ENCODE measurements at regions not wholly inside any gene's neighbourhood (a gene's known extent, or its start where the extent isn't known, plus 50 kb on each side); places are given as distances from the start of the nearest gene placed in this dataset.

DNA sequence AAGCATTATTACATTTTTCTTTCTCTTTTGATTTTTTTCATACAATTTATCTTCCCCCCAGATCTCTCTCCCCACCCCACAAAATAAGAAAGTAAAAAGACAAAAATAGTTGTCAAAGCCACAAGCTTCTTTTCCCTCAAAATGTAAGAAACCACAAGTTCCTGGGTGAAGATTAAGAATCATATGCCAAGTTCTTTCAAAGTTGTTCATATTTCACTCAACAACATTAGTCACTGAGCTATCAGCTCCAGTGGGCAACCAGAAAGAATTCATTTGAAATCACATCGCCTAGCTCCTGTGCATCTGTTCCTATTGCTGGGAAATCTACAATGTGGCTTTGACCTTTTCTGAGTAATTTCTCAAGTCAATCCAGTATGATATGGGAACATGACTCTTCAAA lies 681.6 kb upstream of the ARPP21 start:
- Histone ChIP-seq H3K4me1 (ENCODE audit: control insufficient read depth in 1 of 2, insufficient read depth in 2 of 2, low read length in 2 of 2) (no peaks in the 10 kb centered on the region), H2BK5ac (ENCODE audit: low read depth, low read length, poor library complexity) (no peak overlapping the region), H2AK5ac (ENCODE audit: low read length) (no peak overlapping the region), H3K9ac (ENCODE audit: low read length) (no peak overlapping the region), H3K36me3 (ENCODE audit: control insufficient read depth in 1 of 2, insufficient read depth in 2 of 2, low read length in 2 of 2) (no peaks in the 10 kb centered on the region), H3K23ac (ENCODE audit: low read length) (no peak overlapping the region), H4K12ac (ENCODE audit: low read depth, low read length) (no peak overlapping the region), H2AFZ (ENCODE audit: insufficient read depth, low read length, poor library complexity) (no peak overlapping the region), H3K9me3 (ENCODE audit: insufficient read depth, low read depth, low read length) (no peaks in the 10 kb centered on the region), H2BK120ac (ENCODE audit: insufficient read depth, low read length, poor library complexity) (no peak overlapping the region), H3K14ac (ENCODE audit: low read length) (no peak overlapping the region), H3K79me2 (ENCODE audit: control insufficient read depth, insufficient read depth, low read length, poor library complexity) (no peaks in the 10 kb centered on the region), H4K91ac (ENCODE audit: low read depth, low read length) (no peak overlapping the region), H3K4ac (ENCODE audit: low read depth, low read length) (no peak overlapping the region), H4K8ac (ENCODE audit: low read depth, low read length) (no peak overlapping the region), H3K27me3 (ENCODE audit: insufficient read depth, low read length) (no peaks in the 10 kb centered on the region), H3K4me3 (ENCODE audit: low read depth, low read length) (no peak overlapping the region), H3K4me2 (ENCODE audit: low read length) (no peak overlapping the region), H3K27ac (ENCODE audit: low read depth, low read length) (no peak overlapping the region), H2BK12ac (ENCODE audit: low read length) (no peak overlapping the region), H3K18ac (ENCODE audit: low read length) (no peak overlapping the region), H3K79me1 (ENCODE audit: low read length) (no peaks in the 10 kb centered on the region)
- no CpG with 5 or more reads among the region's 1 CpG for WGBS (ENCODE audit: extremely low coverage, insufficient coverage, insufficient read length)
- no peak for DNase-seq

DNA sequence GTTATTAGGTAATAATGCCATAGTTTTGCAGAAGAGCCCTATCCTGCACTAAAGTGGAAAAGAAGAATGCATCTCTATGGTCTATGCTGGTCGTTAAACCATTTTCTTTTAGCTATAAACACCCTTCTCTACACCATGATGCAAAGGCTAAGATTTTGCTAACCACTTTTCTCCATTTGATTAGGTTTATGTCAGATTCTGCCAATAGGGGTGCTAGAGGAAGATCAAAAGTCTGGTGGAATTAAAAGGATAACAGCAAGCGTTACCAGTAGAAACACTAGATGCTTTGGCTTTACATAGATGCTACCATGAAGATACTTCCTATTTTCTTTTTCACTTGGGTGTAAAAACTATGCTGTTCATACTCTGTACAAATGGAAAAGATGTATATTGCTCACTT lies 669.8 kb upstream of the ARPP21 start:
- Histone ChIP-seq H4K12ac (ENCODE audit: low read depth, low read length) (no peak overlapping the region), H3K79me1 (ENCODE audit: low read length) (no peaks in the 10 kb centered on the region), H3K36me3 (ENCODE audit: control insufficient read depth in 1 of 2, insufficient read depth in 2 of 2, low read length in 2 of 2) (no peaks in the 10 kb centered on the region), H2BK12ac (ENCODE audit: low read length) (no peak overlapping the region), H3K9ac (ENCODE audit: low read length) (no peak overlapping the region), H4K91ac (ENCODE audit: low read depth, low read length) (no peak overlapping the region), H4K8ac (ENCODE audit: low read depth, low read length) (no peak overlapping the region), H3K9me3 (ENCODE audit: insufficient read depth, low read depth, low read length) (no peaks in the 10 kb centered on the region), H3K27ac (ENCODE audit: low read depth, low read length) (no peak overlapping the region), H3K79me2 (ENCODE audit: control insufficient read depth, insufficient read depth, low read length, poor library complexity) (no peaks in the 10 kb centered on the region), H2AK5ac (ENCODE audit: low read length) (no peak overlapping the region), H3K4me1 (ENCODE audit: control insufficient read depth in 1 of 2, insufficient read depth in 2 of 2, low read length in 2 of 2) (no peaks in the 10 kb centered on the region), H3K18ac (ENCODE audit: low read length) (no peak overlapping the region), H3K4ac (ENCODE audit: low read depth, low read length) (no peak overlapping the region), H3K4me3 (ENCODE audit: low read depth, low read length) (no peak overlapping the region), H3K14ac (ENCODE audit: low read length) (no peak overlapping the region), H2BK120ac (ENCODE audit: insufficient read depth, low read length, poor library complexity) (no peak overlapping the region), H2AFZ (ENCODE audit: insufficient read depth, low read length, poor library complexity) (no peak overlapping the region), H3K23ac (ENCODE audit: low read length) (no peak overlapping the region), H3K27me3 (ENCODE audit: insufficient read depth, low read length) (no peaks in the 10 kb centered on the region), H3K4me2 (ENCODE audit: low read length) (no peak overlapping the region), H2BK5ac (ENCODE audit: low read depth, low read length, poor library complexity) (no peak overlapping the region)
- DNase-seq: no peak
- no CpG with 5 or more reads among the region's 2 CpGs for WGBS (ENCODE audit: extremely low coverage, insufficient coverage, insufficient read length)

DNA sequence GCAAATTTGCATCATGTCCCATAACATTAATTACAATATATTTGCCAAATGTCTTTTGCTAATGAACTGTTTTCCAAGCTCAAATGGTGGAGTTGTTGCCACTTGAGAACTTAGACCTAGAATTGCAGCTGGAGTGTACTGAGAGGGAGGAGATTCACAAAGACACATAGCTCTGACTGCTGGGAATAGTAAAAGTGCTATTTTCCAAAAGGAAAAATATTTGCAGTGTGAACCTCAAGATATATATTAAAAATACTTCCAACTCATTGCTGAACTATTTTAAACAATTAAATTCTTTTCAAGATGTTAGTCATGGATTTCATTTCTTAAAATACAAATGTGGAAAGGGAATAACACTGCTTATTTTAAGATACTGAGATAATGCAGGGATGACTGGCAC lies 666.8 kb upstream of the ARPP21 start:
- no peak overlapping the region for H3K27ac ChIP-seq (ENCODE audit: low read depth, low read length)
- H2BK5ac ChIP-seq (ENCODE audit: low read depth, low read length, poor library complexity): no peak overlapping the region
- H3K18ac ChIP-seq (ENCODE audit: low read length): no peak overlapping the region
- no peak overlapping the region for H3K4me3 ChIP-seq (ENCODE audit: low read depth, low read length)
- no peak for DNase-seq
- no peaks in the 10 kb centered on the region for H3K79me1 ChIP-seq (ENCODE audit: low read length)
- H3K27me3 ChIP-seq (ENCODE audit: insufficient read depth, low read length): no peaks in the 10 kb centered on the region
- no peak overlapping the region for H4K12ac ChIP-seq (ENCODE audit: low read depth, low read length)
- no peak overlapping the region for H3K23ac ChIP-seq (ENCODE audit: low read length)
- H2BK120ac ChIP-seq (ENCODE audit: insufficient read depth, low read length, poor library complexity): no peak overlapping the region
- no peak overlapping the region for H4K8ac ChIP-seq (ENCODE audit: low read depth, low read length)
- no peak overlapping the region for H3K14ac ChIP-seq (ENCODE audit: low read length)
- H3K4ac ChIP-seq (ENCODE audit: low read depth, low read length): no peak overlapping the region
- no peak overlapping the region for H2AFZ ChIP-seq (ENCODE audit: insufficient read depth, low read length, poor library complexity)
- H3K4me2 ChIP-seq (ENCODE audit: low read length): no peak overlapping the region
- H3K79me2 ChIP-seq (ENCODE audit: control insufficient read depth, insufficient read depth, low read length, poor library complexity): no peaks in the 10 kb centered on the region
- no peaks in the 10 kb centered on the region for H3K4me1 ChIP-seq (ENCODE audit: control insufficient read depth in 1 of 2, insufficient read depth in 2 of 2, low read length in 2 of 2)
- no peak overlapping the region for H3K9ac ChIP-seq (ENCODE audit: low read length)
- no peaks in the 10 kb centered on the region for H3K36me3 ChIP-seq (ENCODE audit: control insufficient read depth in 1 of 2, insufficient read depth in 2 of 2, low read length in 2 of 2)
- H3K9me3 ChIP-seq (ENCODE audit: insufficient read depth, low read depth, low read length): no peaks in the 10 kb centered on the region
- no peak overlapping the region for H2AK5ac ChIP-seq (ENCODE audit: low read length)
- H4K91ac ChIP-seq (ENCODE audit: low read depth, low read length): no peak overlapping the region
- H2BK12ac ChIP-seq (ENCODE audit: low read length): no peak overlapping the region

DNA sequence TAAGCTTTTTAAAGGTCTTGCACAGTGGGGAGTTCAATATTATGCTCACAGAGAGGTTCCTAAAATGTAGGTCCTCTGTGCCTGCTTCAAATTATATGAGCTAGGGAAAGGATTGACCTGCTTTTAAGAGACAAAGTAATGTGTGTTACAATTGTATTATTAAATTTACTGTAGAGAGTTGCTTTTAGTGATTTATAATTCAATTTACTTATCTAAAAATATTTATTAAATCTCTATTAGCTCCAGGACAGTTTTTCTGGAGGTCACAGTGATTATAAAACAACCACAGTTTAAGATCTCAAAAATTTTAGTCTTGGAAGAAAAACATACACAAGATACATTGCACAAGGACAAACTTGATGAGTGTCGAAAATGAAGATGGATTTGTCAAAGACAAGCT lies 665.7 kb upstream of the ARPP21 start:
- Histone ChIP-seq H3K4ac (ENCODE audit: low read depth, low read length) (no peak overlapping the region), H3K14ac (ENCODE audit: low read length) (no peak overlapping the region), H3K23ac (ENCODE audit: low read length) (no peak overlapping the region), H2AFZ (ENCODE audit: insufficient read depth, low read length, poor library complexity) (no peak overlapping the region), H3K79me2 (ENCODE audit: control insufficient read depth, insufficient read depth, low read length, poor library complexity) (no peaks in the 10 kb centered on the region), H2BK5ac (ENCODE audit: low read depth, low read length, poor library complexity) (no peak overlapping the region), H3K9me3 (ENCODE audit: insufficient read depth, low read depth, low read length) (no peaks in the 10 kb centered on the region), H4K12ac (ENCODE audit: low read depth, low read length) (no peak overlapping the region), H4K8ac (ENCODE audit: low read depth, low read length) (no peak overlapping the region), H3K27me3 (ENCODE audit: insufficient read depth, low read length) (no peaks in the 10 kb centered on the region), H3K27ac (ENCODE audit: low read depth, low read length) (no peak overlapping the region), H3K36me3 (ENCODE audit: control insufficient read depth in 1 of 2, insufficient read depth in 2 of 2, low read length in 2 of 2) (no peaks in the 10 kb centered on the region), H4K91ac (ENCODE audit: low read depth, low read length) (no peak overlapping the region), H3K4me2 (ENCODE audit: low read length) (no peak overlapping the region), H3K4me3 (ENCODE audit: low read depth, low read length) (no peak overlapping the region), H3K79me1 (ENCODE audit: low read length) (no peaks in the 10 kb centered on the region), H3K4me1 (ENCODE audit: control insufficient read depth in 1 of 2, insufficient read depth in 2 of 2, low read length in 2 of 2) (no peaks in the 10 kb centered on the region), H2BK12ac (ENCODE audit: low read length) (no peak overlapping the region), H2BK120ac (ENCODE audit: insufficient read depth, low read length, poor library complexity) (no peak overlapping the region), H2AK5ac (ENCODE audit: low read length) (no peak overlapping the region), H3K18ac (ENCODE audit: low read length) (no peak overlapping the region), H3K9ac (ENCODE audit: low read length) (no peak overlapping the region)
- no CpG with 5 or more reads among the region's 1 CpG for WGBS (ENCODE audit: extremely low coverage, insufficient coverage, insufficient read length)
- no peak for DNase-seq

DNA sequence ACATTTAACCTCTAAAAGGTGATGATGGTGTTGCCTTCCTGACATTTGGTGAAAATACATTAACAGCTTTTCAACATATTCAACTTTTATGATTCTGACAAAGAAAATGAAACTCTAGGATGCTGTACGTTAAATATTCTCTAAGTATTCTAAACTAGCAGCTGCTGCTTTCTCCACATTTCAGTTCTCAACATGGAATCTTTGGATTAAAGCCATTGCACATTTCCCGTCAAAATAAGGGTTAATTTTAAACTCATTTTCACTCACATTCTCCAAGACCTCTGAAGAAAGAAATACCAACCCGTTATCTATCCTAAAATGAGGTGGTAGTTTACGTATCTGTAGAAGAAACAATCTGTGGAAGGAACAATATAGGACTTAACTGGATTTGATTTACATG lies 655.7 kb upstream of the ARPP21 start:
- Histone ChIP-seq H4K12ac (ENCODE audit: low read depth, low read length) (no peak overlapping the region), H3K4me1 (ENCODE audit: control insufficient read depth in 1 of 2, insufficient read depth in 2 of 2, low read length in 2 of 2) (no peaks in the 10 kb centered on the region), H3K4me2 (ENCODE audit: low read length) (no peak overlapping the region), H3K79me1 (ENCODE audit: low read length) (no peaks in the 10 kb centered on the region), H3K27me3 (ENCODE audit: insufficient read depth, low read length) (no peaks in the 10 kb centered on the region), H3K14ac (ENCODE audit: low read length) (no peak overlapping the region), H2AFZ (ENCODE audit: insufficient read depth, low read length, poor library complexity) (no peak overlapping the region), H2AK5ac (ENCODE audit: low read length) (no peak overlapping the region), H3K23ac (ENCODE audit: low read length) (no peak overlapping the region), H2BK12ac (ENCODE audit: low read length) (no peak overlapping the region), H3K36me3 (ENCODE audit: control insufficient read depth in 1 of 2, insufficient read depth in 2 of 2, low read length in 2 of 2) (no peaks in the 10 kb centered on the region), H2BK120ac (ENCODE audit: insufficient read depth, low read length, poor library complexity) (no peak overlapping the region), H2BK5ac (ENCODE audit: low read depth, low read length, poor library complexity) (no peak overlapping the region), H3K79me2 (ENCODE audit: control insufficient read depth, insufficient read depth, low read length, poor library complexity) (no peaks in the 10 kb centered on the region), H3K4ac (ENCODE audit: low read depth, low read length) (no peak overlapping the region), H3K9ac (ENCODE audit: low read length) (no peak overlapping the region), H4K8ac (ENCODE audit: low read depth, low read length) (no peak overlapping the region), H3K4me3 (ENCODE audit: low read depth, low read length) (no peak overlapping the region), H3K18ac (ENCODE audit: low read length) (no peak overlapping the region), H3K9me3 (ENCODE audit: insufficient read depth, low read depth, low read length) (no peaks in the 10 kb centered on the region), H4K91ac (ENCODE audit: low read depth, low read length) (no peak overlapping the region), H3K27ac (ENCODE audit: low read depth, low read length) (no peak overlapping the region)
- DNase-seq: no peak
- WGBS (ENCODE audit: extremely low coverage, insufficient coverage, insufficient read length): no CpG with 5 or more reads among the region's 4 CpGs

Measured in trophoblast cell (in vitro differentiated cells and primary cell).